Neural cell (in vitro differentiated cells): ENCODE measurements at regions not wholly inside any gene's neighbourhood (a gene's known extent, or its start where the extent isn't known, plus 50 kb on each side); places are given as distances from the start of the nearest gene placed in this dataset.

Experiments
- H2AFZ ChIP-seq: fragments of 200-600, 300-800 bp; sonication (generic), shearing (Covaris generic); 2 replicates; pipeline ENCODE4 v1.6.0; 2014; ENCODE audit warnings: low read depth, mild to moderate bottlenecking, antibody characterized with exemption, low read length, moderate library complexity
- H3F3A ChIP-seq: fragments of 200-600 bp; shearing (Covaris generic); 2 replicates; pipeline ENCODE4 v1.6.1; 2016; ENCODE audit warnings: mild to moderate bottlenecking, moderate library complexity, mixed read lengths, antibody characterized with exemption, low read length; ENCODE audit not compliant: insufficient read depth, poor library complexity, severe bottlenecking
- H3K27ac ChIP-seq: fragments of 200-600, 300-800 bp; sonication (generic), shearing (Covaris generic); 2 replicates; pipeline ENCODE4 v1.5.1; 2014; ENCODE audit warnings: mild to moderate bottlenecking, low read length, moderate library complexity
- H3K27me3 ChIP-seq: fragments of 300-800, 200-600 bp; sonication (generic), shearing (Covaris generic); 2 replicates; pipeline ENCODE4 v1.6.0; 2014; ENCODE audit warnings: mild to moderate bottlenecking, low read depth, low read length, moderate library complexity; ENCODE audit not compliant: insufficient read depth
- H3K36me3 ChIP-seq: fragments of 300-800, 200-600 bp; sonication (generic), shearing (Covaris generic); 2 replicates; pipeline ENCODE4 v1.5.1; 2014; ENCODE audit warnings: mild to moderate bottlenecking, antibody characterized with exemption, low read length, moderate library complexity; ENCODE audit not compliant: insufficient read depth
- H3K4me2 ChIP-seq: fragments of 300-800, 200-600 bp; sonication (generic), shearing (Covaris generic); 2 replicates; pipeline ENCODE4 v1.6.0; 2014; ENCODE audit warnings: mild to moderate bottlenecking, low read length
- H3K4me3 ChIP-seq: fragments of 300-800, 200-600 bp; sonication (generic), shearing (Covaris generic); 2 replicates; pipeline ENCODE4 v1.5.1; 2014; ENCODE audit warnings: mild to moderate bottlenecking, low read length, moderate library complexity
- H3K79me2 ChIP-seq: fragments of 200-600 bp; shearing (Covaris generic); replicated peaks from 2 replicates; pipeline ENCODE4 v1.6.0; 2014; ENCODE audit warnings: mild to moderate bottlenecking, low read length, moderate library complexity; ENCODE audit not compliant: insufficient read depth
- H3K9ac ChIP-seq: fragments of 300-800, 200-600 bp; sonication (generic), shearing (Covaris generic); 2 replicates; pipeline ENCODE4 v1.6.1; 2016; ENCODE audit warnings: mild to moderate bottlenecking, low read length, mixed read lengths
- H3K9me2 ChIP-seq: fragments of 200-600 bp; shearing (Covaris generic); 2 replicates; pipeline ENCODE4 v1.6.1; 2016; ENCODE audit warnings: mild to moderate bottlenecking, low read length, mixed read lengths; ENCODE audit not compliant: insufficient read depth
- H3K9me3 ChIP-seq: fragments of 200-600, 300-800 bp; sonication (generic), shearing (Covaris generic); 2 replicates; pipeline ENCODE4 v1.6.1; 2016; ENCODE audit warnings: mild to moderate bottlenecking, mixed run types, low read length, moderate library complexity, mixed read lengths
- H4K20me1 ChIP-seq: fragments of 200-600 bp; shearing (Covaris generic); 2 replicates; pipeline ENCODE4 v1.6.1; 2016; ENCODE audit warnings: mild to moderate bottlenecking, mixed run types; ENCODE audit not compliant: insufficient read depth
- EP300 ChIP-seq: fragments of 450-650 bp; conservative IDR thresholded peaks from 2 replicates; pipeline ENCODE4 v1.6.1; 2014; ENCODE audit warnings: antibody characterized with exemption, mild to moderate bottlenecking, moderate library complexity; ENCODE audit not compliant: poor library complexity, severe bottlenecking
- EZH2 ChIP-seq: fragments of 200-600, 300-800 bp; shearing (Covaris generic), sonication (generic); IDR thresholded peaks from 2 replicates; pipeline ENCODE4 v1.6.1; 2014; ENCODE audit warnings: antibody characterized with exemption, low read length, borderline replicate concordance, mild to moderate bottlenecking; ENCODE audit not compliant: insufficient read depth, poor library complexity, severe bottlenecking
- MXI1 ChIP-seq: fragments of 450-650 bp; conservative IDR thresholded peaks from 2 replicates; pipeline ENCODE4 v1.6.1; 2014; ENCODE audit warnings: antibody characterized with exemption, mild to moderate bottlenecking; ENCODE audit not compliant: poor library complexity, severe bottlenecking
- POLR2AphosphoS5 ChIP-seq: IDR thresholded peaks from 2 replicates; pipeline ENCODE4 v1.6.1; 2012
- RAD21 ChIP-seq: fragments of 450-650 bp; conservative IDR thresholded peaks from 2 replicates; pipeline ENCODE4 v1.6.1; 2014; ENCODE audit warnings: antibody characterized with exemption, mild to moderate bottlenecking, moderate library complexity
- SMC3 ChIP-seq: fragments of 450-650 bp; conservative IDR thresholded peaks from 2 replicates; pipeline ENCODE4 v1.6.1; 2014; ENCODE audit warnings: antibody characterized with exemption, mild to moderate bottlenecking, moderate library complexity; ENCODE audit not compliant: poor library complexity
- TAF1 ChIP-seq: IDR thresholded peaks from 2 replicates; pipeline ENCODE4 v1.6.1; 2012; ENCODE audit warnings: low read depth
- TF ChIP-seq, protein P1 (sequence below): fragments of 450-650 bp; IDR thresholded peaks from 2 replicates; pipeline ENCODE4 v1.5.1; 2014; ENCODE audit warnings: antibody characterized with exemption, mild to moderate bottlenecking, moderate library complexity; ENCODE audit not compliant: poor library complexity, severe bottlenecking
- TF ChIP-seq, protein P2 (sequence below): IDR thresholded peaks from 2 replicates; pipeline ENCODE4 v1.6.1; 2012; ENCODE audit warnings: borderline replicate concordance

DNA sequence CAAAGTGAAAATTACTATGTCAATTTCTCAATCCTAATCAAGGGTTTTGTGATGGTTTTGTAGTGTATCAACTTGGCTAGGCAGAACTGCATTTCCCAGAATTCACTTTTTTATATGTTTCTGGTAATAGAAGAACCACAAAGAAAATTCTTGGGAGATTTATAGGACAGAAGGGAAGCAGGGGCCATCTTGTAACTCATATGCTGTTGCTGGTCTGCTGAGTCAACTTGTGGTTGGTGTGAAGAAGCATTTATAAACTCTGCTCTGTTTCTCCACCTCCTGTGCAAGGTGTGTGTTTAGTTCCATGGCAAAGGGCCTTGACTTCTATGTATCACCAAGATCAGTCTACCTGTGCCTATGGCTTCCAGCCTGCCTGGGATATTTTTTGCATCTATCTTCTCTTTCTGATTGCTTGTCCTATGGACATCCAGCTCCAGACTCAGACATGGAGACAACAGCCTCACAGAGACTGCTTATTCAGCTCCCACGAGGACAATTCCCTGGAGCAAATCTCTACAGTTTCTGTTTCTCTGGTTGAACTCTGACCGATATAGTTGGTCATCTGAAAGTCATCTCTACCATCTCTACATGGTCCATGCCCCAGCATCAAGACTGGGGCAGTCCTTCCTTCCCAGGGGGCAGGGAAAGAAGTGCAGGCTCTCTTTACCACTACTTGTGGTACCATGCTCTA lies 364.3 kb upstream of the DDHD1 start:
- Histone ChIP-seq H3K27ac (no peak overlapping the region), H3K79me2 (no peaks in the 10 kb centered on the region), H3K9me3 (no peaks in the 10 kb centered on the region), H3K36me3 (no peaks in the 10 kb centered on the region), H3K4me2 (no peak overlapping the region), H3K4me3 (no peak overlapping the region), H4K20me1 (no peaks in the 10 kb centered on the region), H3K27me3 (no peaks in the 10 kb centered on the region), H2AFZ (no peak overlapping the region), H3K9me2 (no peaks in the 10 kb centered on the region), H3F3A (no peaks in the 10 kb centered on the region), H3K9ac (no peak overlapping the region)
- TF ChIP-seq TAF1: no peak
- TF ChIP-seq SMC3: no peak
- TF ChIP-seq EP300: no peak
- no peak for TF ChIP-seq EZH2
- TF ChIP-seq, protein P1, sequence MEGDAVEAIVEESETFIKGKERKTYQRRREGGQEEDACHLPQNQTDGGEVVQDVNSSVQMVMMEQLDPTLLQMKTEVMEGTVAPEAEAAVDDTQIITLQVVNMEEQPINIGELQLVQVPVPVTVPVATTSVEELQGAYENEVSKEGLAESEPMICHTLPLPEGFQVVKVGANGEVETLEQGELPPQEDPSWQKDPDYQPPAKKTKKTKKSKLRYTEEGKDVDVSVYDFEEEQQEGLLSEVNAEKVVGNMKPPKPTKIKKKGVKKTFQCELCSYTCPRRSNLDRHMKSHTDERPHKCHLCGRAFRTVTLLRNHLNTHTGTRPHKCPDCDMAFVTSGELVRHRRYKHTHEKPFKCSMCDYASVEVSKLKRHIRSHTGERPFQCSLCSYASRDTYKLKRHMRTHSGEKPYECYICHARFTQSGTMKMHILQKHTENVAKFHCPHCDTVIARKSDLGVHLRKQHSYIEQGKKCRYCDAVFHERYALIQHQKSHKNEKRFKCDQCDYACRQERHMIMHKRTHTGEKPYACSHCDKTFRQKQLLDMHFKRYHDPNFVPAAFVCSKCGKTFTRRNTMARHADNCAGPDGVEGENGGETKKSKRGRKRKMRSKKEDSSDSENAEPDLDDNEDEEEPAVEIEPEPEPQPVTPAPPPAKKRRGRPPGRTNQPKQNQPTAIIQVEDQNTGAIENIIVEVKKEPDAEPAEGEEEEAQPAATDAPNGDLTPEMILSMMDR: no peak
- no peak for TF ChIP-seq POLR2AphosphoS5
- TF ChIP-seq MXI1: no peak
- TF ChIP-seq RAD21: no peak
- TF ChIP-seq, protein P2, sequence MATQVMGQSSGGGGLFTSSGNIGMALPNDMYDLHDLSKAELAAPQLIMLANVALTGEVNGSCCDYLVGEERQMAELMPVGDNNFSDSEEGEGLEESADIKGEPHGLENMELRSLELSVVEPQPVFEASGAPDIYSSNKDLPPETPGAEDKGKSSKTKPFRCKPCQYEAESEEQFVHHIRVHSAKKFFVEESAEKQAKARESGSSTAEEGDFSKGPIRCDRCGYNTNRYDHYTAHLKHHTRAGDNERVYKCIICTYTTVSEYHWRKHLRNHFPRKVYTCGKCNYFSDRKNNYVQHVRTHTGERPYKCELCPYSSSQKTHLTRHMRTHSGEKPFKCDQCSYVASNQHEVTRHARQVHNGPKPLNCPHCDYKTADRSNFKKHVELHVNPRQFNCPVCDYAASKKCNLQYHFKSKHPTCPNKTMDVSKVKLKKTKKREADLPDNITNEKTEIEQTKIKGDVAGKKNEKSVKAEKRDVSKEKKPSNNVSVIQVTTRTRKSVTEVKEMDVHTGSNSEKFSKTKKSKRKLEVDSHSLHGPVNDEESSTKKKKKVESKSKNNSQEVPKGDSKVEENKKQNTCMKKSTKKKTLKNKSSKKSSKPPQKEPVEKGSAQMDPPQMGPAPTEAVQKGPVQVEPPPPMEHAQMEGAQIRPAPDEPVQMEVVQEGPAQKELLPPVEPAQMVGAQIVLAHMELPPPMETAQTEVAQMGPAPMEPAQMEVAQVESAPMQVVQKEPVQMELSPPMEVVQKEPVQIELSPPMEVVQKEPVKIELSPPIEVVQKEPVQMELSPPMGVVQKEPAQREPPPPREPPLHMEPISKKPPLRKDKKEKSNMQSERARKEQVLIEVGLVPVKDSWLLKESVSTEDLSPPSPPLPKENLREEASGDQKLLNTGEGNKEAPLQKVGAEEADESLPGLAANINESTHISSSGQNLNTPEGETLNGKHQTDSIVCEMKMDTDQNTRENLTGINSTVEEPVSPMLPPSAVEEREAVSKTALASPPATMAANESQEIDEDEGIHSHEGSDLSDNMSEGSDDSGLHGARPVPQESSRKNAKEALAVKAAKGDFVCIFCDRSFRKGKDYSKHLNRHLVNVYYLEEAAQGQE: no peak

DNA sequence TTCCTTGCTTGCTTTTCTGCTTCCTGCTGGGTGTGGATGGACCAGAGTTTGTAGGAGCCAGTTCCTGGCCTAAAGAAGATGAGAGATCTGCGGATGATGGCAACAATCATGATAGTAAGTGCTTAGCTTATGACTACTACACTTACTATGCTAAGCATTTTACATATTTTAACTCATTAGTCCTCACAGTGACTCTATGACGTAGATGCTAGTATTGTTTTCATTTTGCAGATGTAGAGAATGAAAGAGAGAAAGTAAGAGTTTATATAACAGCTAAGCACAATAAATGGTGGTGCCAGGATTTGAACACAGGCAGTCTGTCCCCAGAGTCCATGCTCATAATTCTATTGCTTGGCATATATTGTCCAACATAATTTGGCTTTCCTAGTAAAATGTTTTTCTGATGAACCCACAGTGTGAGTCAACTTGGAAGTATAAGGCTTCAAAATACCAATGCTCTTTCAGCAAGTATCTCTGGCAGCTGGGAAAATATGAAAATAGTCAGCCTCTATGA lies 363.2 kb upstream of the DDHD1 start:
- no peaks in the 10 kb centered on the region for H4K20me1 ChIP-seq
- no peaks in the 10 kb centered on the region for H3K27me3 ChIP-seq
- no peaks in the 10 kb centered on the region for H3K9me3 ChIP-seq
- no peaks in the 10 kb centered on the region for H3K9me2 ChIP-seq
- no peak overlapping the region for H3K27ac ChIP-seq
- H3K4me3 ChIP-seq: no peak overlapping the region
- H3K4me2 ChIP-seq: no peak overlapping the region
- no peaks in the 10 kb centered on the region for H3F3A ChIP-seq
- H3K36me3 ChIP-seq: no peaks in the 10 kb centered on the region
- H3K79me2 ChIP-seq: no peaks in the 10 kb centered on the region
- no peak overlapping the region for H3K9ac ChIP-seq
- TF ChIP-seq, protein P1: no peak
- TF ChIP-seq, protein P2: no peak
- TF ChIP-seq EZH2: no peak
- no peak for TF ChIP-seq RAD21
- no peak for TF ChIP-seq SMC3
- no peak for TF ChIP-seq EP300
- no peak for TF ChIP-seq MXI1
- no peak for TF ChIP-seq TAF1
- TF ChIP-seq POLR2AphosphoS5: no peak
- no peak overlapping the region for H2AFZ ChIP-seq
